ENCODE measurements at regions not wholly inside any gene's neighbourhood (a gene's known extent, or its start where the extent isn't known, plus 50 kb on each side); places are given as distances from the start of the nearest gene placed in this dataset.

DNA sequence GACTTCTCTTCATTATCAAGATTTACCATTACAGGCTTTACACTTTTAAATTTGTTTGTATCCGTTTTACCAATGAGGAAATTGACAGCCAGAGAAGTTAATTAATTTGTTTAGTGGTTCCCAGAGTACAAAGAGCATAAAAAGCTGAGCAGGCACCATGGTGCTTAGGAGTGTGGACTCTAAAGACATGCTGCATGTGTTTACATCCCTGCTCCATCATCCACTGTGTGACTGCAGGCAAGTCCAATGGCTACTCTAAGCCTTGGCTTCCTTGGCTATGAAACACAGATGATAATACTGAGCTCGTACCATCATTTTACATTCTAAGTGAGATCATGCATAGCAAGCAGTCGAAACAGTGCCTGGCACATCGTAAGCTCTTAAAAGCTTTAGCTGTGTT is 108.0 kb upstream of the SLC35G4 start:
- Histone ChIP-seq H3K9ac (ENCODE audit: low read depth in 1 of 2, low read length in 2 of 2) (no peak overlapping the region), H3K4me1 (ENCODE audit: control insufficient read depth in 4 of 4, insufficient read depth in 4 of 4, low read length in 3 of 4) (no peaks in the 10 kb centered on the region), H3K27ac (ENCODE audit: low read depth in 1 of 2, low read length in 2 of 2) (no peak overlapping the region), H3K27me3 (ENCODE audit: control insufficient read depth in 4 of 4, insufficient read depth in 4 of 4, low read length in 3 of 4) (no peaks in the 10 kb centered on the region), H3K36me3 (ENCODE audit: control insufficient read depth in 4 of 4, insufficient read depth in 3 of 4, low read depth in 1 of 4, low read length in 3 of 4) (no peaks in the 10 kb centered on the region), H3K9me3 (ENCODE audit: control insufficient read depth in 4 of 4, low read length in 3 of 4) (no peaks in the 10 kb centered on the region), H3K4me3 (ENCODE audit: low read depth in 1 of 3, low read length in 3 of 3) (no peak overlapping the region)
- 70% methylated on average over 4 of the region's 4 CpGs for WGBS
- TF ChIP-seq HNF4G (IDR thresholded peaks at IDR 0.05) (no peak), CTCF (IDR thresholded peaks at IDR 0.05; ENCODE audit: low read depth, low read length, missing input control) (no peak), JUND (IDR thresholded peaks at IDR 0.05) (no peak), TAF1 (conservative IDR thresholded peaks at IDR 0.05) (no peak), HNF4A (conservative IDR thresholded peaks at IDR 0.05) (no peak)
- TF ChIP-seq, protein P1, sequence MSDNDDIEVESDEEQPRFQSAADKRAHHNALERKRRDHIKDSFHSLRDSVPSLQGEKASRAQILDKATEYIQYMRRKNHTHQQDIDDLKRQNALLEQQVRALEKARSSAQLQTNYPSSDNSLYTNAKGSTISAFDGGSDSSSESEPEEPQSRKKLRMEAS (IDR thresholded peaks at IDR 0.05), result no peak
- no peak for DNase-seq (ENCODE audit: low spot score)

GRCh38 chr18:11500153-11501122 is 109.0 kb upstream of the SLC35G4 start:
- Histone ChIP-seq H3K27ac (ENCODE audit: low read depth in 1 of 2, low read length in 2 of 2) (no peak overlapping the region), H3K4me1 (ENCODE audit: control insufficient read depth in 4 of 4, insufficient read depth in 4 of 4, low read length in 3 of 4) (no peaks in the 10 kb centered on the region), H3K36me3 (ENCODE audit: control insufficient read depth in 4 of 4, insufficient read depth in 3 of 4, low read depth in 1 of 4, low read length in 3 of 4) (no peaks in the 10 kb centered on the region), H3K27me3 (ENCODE audit: control insufficient read depth in 4 of 4, insufficient read depth in 4 of 4, low read length in 3 of 4) (peaks cover 0 to 4% (median 0%) of the 10 kb centered on the region in 4 donors), H3K9ac (ENCODE audit: low read depth in 1 of 2, low read length in 2 of 2) (no peak overlapping the region), H3K9me3 (ENCODE audit: control insufficient read depth in 4 of 4, low read length in 3 of 4) (no peaks in the 10 kb centered on the region), H3K4me3 (ENCODE audit: low read depth in 1 of 3, low read length in 3 of 3) (no peak overlapping the region)
- no peak for TF ChIP-seq FOXA2 (IDR thresholded peaks at IDR 0.05)
- WGBS, result 41% methylated on average over 8 of the region's 8 CpGs
- DNase-seq (ENCODE audit: low spot score), result no peak

- DNase-seq (ENCODE audit: low spot score), result no peak
- H3K27ac ChIP-seq (ENCODE audit: low read depth in 1 of 2, low read length in 2 of 2), result no peak overlapping the region
- H3K4me3 ChIP-seq (ENCODE audit: low read depth in 1 of 3, low read length in 3 of 3), result no peak overlapping the region
- no peaks in the 10 kb centered on the region for H3K9me3 ChIP-seq (ENCODE audit: control insufficient read depth in 4 of 4, low read length in 3 of 4)
- TF ChIP-seq, protein P2, sequence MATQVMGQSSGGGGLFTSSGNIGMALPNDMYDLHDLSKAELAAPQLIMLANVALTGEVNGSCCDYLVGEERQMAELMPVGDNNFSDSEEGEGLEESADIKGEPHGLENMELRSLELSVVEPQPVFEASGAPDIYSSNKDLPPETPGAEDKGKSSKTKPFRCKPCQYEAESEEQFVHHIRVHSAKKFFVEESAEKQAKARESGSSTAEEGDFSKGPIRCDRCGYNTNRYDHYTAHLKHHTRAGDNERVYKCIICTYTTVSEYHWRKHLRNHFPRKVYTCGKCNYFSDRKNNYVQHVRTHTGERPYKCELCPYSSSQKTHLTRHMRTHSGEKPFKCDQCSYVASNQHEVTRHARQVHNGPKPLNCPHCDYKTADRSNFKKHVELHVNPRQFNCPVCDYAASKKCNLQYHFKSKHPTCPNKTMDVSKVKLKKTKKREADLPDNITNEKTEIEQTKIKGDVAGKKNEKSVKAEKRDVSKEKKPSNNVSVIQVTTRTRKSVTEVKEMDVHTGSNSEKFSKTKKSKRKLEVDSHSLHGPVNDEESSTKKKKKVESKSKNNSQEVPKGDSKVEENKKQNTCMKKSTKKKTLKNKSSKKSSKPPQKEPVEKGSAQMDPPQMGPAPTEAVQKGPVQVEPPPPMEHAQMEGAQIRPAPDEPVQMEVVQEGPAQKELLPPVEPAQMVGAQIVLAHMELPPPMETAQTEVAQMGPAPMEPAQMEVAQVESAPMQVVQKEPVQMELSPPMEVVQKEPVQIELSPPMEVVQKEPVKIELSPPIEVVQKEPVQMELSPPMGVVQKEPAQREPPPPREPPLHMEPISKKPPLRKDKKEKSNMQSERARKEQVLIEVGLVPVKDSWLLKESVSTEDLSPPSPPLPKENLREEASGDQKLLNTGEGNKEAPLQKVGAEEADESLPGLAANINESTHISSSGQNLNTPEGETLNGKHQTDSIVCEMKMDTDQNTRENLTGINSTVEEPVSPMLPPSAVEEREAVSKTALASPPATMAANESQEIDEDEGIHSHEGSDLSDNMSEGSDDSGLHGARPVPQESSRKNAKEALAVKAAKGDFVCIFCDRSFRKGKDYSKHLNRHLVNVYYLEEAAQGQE (IDR thresholded peaks at IDR 0.05), result no peak
- TF ChIP-seq CTCF (IDR thresholded peaks at IDR 0.05; ENCODE audit: low read depth, low read length, missing input control), result no peak
- TF ChIP-seq EGR1 (IDR thresholded peaks at IDR 0.05; ENCODE audit: low read depth in 2 of 2), result no peak
- TF ChIP-seq RAD21 (IDR thresholded peaks at IDR 0.05), result no peak
- no peak for TF ChIP-seq RXRA (IDR thresholded peaks at IDR 0.05)
- no peak overlapping the region for H3K9ac ChIP-seq (ENCODE audit: low read depth in 1 of 2, low read length in 2 of 2)
- peaks cover 0 to 4% (median 0%) of the 10 kb centered on the region in 4 donors for H3K27me3 ChIP-seq (ENCODE audit: control insufficient read depth in 4 of 4, insufficient read depth in 4 of 4, low read length in 3 of 4)
- no peaks in the 10 kb centered on the region for H3K4me1 ChIP-seq (ENCODE audit: control insufficient read depth in 4 of 4, insufficient read depth in 4 of 4, low read length in 3 of 4)
- H3K36me3 ChIP-seq (ENCODE audit: control insufficient read depth in 4 of 4, insufficient read depth in 3 of 4, low read depth in 1 of 4, low read length in 3 of 4), result no peaks in the 10 kb centered on the region
- WGBS, result 71% methylated on average over 1 of the region's 1 CpG
These were observed 110.6 kb upstream of the SLC35G4 start for GRCh38 chr18:11498821-11499220.

Data from liver (tissue), 8 donors.